Activated B cell treated with CpG ODN at 0.5 μM for 24 hours (primary cell): ENCODE measurements at regions not wholly inside any gene's neighbourhood (a gene's known extent, or its start where the extent isn't known, plus 50 kb on each side); places are given as distances from the start of the nearest gene placed in this dataset.

Experiments
- ATAC-seq: fragments of 200-7000 bp; cut with Tn5 transposase; one replicate; pipeline ENCODE4 v1.10.0; 2021; ENCODE audit warnings: low read depth, mild to moderate bottlenecking, moderate library complexity
- CTCF ChIA-PET: fragments of 350-600 bp; sonication (Branson Sonifier 250); formaldehyde crosslinking; loops from one replicate; lab custom pipeline; 2021; ENCODE audit warnings: antibody characterized with exemption; lab: Charles Lee
- POLR2A ChIA-PET: fragments of 350-600 bp; sonication (Branson Sonifier 250); formaldehyde crosslinking; loops from one replicate; lab custom pipeline; 2021; ENCODE audit warnings: antibody characterized with exemption; lab: Charles Lee
- DNase-seq: peaks from one replicate; pipeline ENCODE4 v3.0.0; 2022
- H3K27ac Mint-ChIP-seq: one replicate; pipeline ENCODE4 v1.8.0; 2020; ENCODE audit warnings: mixed read lengths
- H3K27me3 Mint-ChIP-seq: one replicate; pipeline ENCODE4 v1.8.0; 2021; ENCODE audit warnings: mixed read lengths
- H3K36me3 Mint-ChIP-seq: one replicate; pipeline ENCODE4 v1.8.0; 2021; ENCODE audit warnings: low read depth, mixed read lengths
- H3K4me1 Mint-ChIP-seq: one replicate; pipeline ENCODE4 v1.8.0; 2021; ENCODE audit warnings: mixed read lengths
- H3K4me3 Mint-ChIP-seq: one replicate; pipeline ENCODE4 v1.8.0; 2020; ENCODE audit warnings: mild to moderate bottlenecking, mixed read lengths
- H3K9me3 Mint-ChIP-seq: one replicate; pipeline ENCODE4 v1.8.0; 2020; ENCODE audit warnings: mixed read lengths
- intact Hi-C: fragments of 100-400 bp; cut with micrococcal nuclease; formaldehyde crosslinking; loops from one replicate; pipeline ENCODE4 v1.15.1; 2024
- TF ChIP-seq, protein P1 (sequence below): fragments of 200-600 bp; IDR thresholded peaks from one replicate; pipeline ENCODE4 v1.8.0; 2022; ENCODE audit warnings: antibody characterized with exemption, mild to moderate bottlenecking

GRCh38 chr7:125561006-125561405, 631.4 kb upstream of the POT1 start:
- CTCF ChIA-PET: no interaction called here
- H3K36me3 Mint-ChIP-seq: no peaks in the 10 kb centered on the region
- DNase-seq (no peak), ATAC-seq (no peak)
- POLR2A ChIA-PET: no interaction called here
- no peak overlapping the region for H3K27ac Mint-ChIP-seq
- no peaks in the 10 kb centered on the region for H3K4me1 Mint-ChIP-seq
- H3K27me3 Mint-ChIP-seq: no peaks in the 10 kb centered on the region
- H3K9me3 Mint-ChIP-seq: peaks cover 4% of the 10 kb centered on the region
- TF ChIP-seq, protein P1, sequence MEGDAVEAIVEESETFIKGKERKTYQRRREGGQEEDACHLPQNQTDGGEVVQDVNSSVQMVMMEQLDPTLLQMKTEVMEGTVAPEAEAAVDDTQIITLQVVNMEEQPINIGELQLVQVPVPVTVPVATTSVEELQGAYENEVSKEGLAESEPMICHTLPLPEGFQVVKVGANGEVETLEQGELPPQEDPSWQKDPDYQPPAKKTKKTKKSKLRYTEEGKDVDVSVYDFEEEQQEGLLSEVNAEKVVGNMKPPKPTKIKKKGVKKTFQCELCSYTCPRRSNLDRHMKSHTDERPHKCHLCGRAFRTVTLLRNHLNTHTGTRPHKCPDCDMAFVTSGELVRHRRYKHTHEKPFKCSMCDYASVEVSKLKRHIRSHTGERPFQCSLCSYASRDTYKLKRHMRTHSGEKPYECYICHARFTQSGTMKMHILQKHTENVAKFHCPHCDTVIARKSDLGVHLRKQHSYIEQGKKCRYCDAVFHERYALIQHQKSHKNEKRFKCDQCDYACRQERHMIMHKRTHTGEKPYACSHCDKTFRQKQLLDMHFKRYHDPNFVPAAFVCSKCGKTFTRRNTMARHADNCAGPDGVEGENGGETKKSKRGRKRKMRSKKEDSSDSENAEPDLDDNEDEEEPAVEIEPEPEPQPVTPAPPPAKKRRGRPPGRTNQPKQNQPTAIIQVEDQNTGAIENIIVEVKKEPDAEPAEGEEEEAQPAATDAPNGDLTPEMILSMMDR: no peak
- intact Hi-C loops: no loop called here
- H3K4me3 Mint-ChIP-seq: no peak overlapping the region

DNA sequence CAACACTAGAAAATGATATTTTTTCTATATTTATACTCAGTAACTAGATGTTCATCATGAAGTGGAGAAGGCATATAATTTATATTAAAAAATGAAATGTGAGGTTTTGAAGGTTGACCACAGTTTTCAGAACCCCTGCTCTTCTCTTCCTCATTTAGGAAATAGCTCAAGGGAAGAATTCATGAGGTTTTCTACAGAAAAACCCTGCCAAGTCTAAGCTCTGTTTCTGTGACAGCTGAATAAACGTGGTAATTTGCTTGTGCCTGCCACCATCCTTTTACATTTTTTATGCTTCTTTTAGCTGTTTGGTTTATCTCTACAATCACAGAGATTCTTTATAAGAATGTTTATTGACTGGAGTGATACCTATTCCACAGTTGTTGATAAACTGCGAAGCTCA, 630.3 kb upstream of the POT1 start:
- Mint-ChIP-seq H3K4me1 (no peaks in the 10 kb centered on the region), H3K27me3 (no peaks in the 10 kb centered on the region), H3K27ac (no peak overlapping the region), H3K36me3 (no peaks in the 10 kb centered on the region), H3K9me3 (peaks cover 10% of the 10 kb centered on the region), H3K4me3 (no peak overlapping the region)
- TF ChIP-seq, protein P1: no peak
- intact Hi-C loops: no loop called here
- ATAC-seq (no peak), DNase-seq (no peak)
- CTCF ChIA-PET: no interaction called here
- POLR2A ChIA-PET: no interaction called here

DNA sequence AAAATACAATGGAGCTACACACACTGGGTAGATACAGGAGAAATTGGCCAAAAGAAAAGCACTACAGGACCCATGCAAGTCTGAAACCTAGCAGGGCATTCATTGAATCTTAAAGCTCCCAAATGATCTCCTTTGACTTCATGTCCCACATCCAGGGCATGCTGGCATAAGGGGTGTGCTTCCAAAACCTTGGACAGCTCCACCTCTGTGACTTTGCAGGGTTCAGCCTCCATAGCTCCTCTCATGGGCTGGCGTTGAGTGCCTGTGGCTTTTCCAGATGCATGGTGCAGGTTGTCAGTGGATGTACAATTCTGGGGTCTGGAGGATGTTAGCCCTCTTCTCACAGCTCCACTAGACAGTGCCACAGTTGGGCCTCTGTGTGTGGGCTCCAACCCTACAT, 626.3 kb upstream of the POT1 start:
- no peaks in the 10 kb centered on the region for H3K4me1 Mint-ChIP-seq
- DNase-seq (no peak), ATAC-seq (no peak)
- H3K27me3 Mint-ChIP-seq: no peaks in the 10 kb centered on the region
- H3K27ac Mint-ChIP-seq: no peak overlapping the region
- intact Hi-C loops: no loop called here
- TF ChIP-seq, protein P1: no peak
- H3K36me3 Mint-ChIP-seq: no peaks in the 10 kb centered on the region
- no peak overlapping the region for H3K4me3 Mint-ChIP-seq
- ChIA-PET CTCF (no interaction called here), POLR2A (no interaction called here)
- peaks cover 11% of the 10 kb centered on the region for H3K9me3 Mint-ChIP-seq

- TF ChIP-seq, protein P1: no peak
- H3K27me3 Mint-ChIP-seq: no peaks in the 10 kb centered on the region
- DNase-seq (no peak), ATAC-seq (no peak)
- ChIA-PET CTCF (no interaction called here), POLR2A (no interaction called here)
- no peaks in the 10 kb centered on the region for H3K4me1 Mint-ChIP-seq
- peaks cover 9% of the 10 kb centered on the region for H3K9me3 Mint-ChIP-seq
- H3K36me3 Mint-ChIP-seq: no peaks in the 10 kb centered on the region
- H3K27ac Mint-ChIP-seq: no peak overlapping the region
- no peak overlapping the region for H3K4me3 Mint-ChIP-seq
- intact Hi-C loops: no loop called here
These were observed 621.4 kb upstream of the POT1 start for GRCh38 chr7:125551008-125551407.

DNA sequence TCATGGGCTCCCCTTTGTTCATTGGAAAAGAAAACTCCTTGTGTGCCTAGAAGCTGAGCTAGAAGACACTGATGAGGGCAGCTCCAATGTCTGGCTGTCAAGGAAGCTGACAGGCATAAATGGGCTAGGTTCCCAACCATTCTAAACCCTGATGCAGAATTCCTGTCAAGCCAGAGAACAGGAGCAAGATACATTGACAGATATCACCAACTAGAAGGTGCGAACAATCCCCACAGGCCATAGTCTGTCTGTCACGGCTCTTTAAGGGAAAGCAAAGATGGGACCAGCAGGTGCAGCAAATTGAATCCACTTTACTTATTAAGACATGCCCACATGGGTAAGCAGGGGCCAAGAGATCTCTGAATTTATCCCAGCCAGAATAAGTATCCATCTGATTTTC, 617.9 kb upstream of the POT1 start:
- ChIA-PET CTCF (no interaction called here), POLR2A (no interaction called here)
- intact Hi-C loops: no loop called here
- Mint-ChIP-seq H3K4me3 (no peak overlapping the region), H3K9me3 (peaks cover 2% of the 10 kb centered on the region), H3K27ac (no peak overlapping the region), H3K36me3 (no peaks in the 10 kb centered on the region), H3K27me3 (no peaks in the 10 kb centered on the region), H3K4me1 (no peaks in the 10 kb centered on the region)
- ATAC-seq (no peak), DNase-seq (no peak)
- TF ChIP-seq, protein P1: no peak
